ENCODE measurements at regions not wholly inside any gene's neighbourhood (a gene's known extent, or its start where the extent isn't known, plus 50 kb on each side); places are given as distances from the start of the nearest gene placed in this dataset.

DNA sequence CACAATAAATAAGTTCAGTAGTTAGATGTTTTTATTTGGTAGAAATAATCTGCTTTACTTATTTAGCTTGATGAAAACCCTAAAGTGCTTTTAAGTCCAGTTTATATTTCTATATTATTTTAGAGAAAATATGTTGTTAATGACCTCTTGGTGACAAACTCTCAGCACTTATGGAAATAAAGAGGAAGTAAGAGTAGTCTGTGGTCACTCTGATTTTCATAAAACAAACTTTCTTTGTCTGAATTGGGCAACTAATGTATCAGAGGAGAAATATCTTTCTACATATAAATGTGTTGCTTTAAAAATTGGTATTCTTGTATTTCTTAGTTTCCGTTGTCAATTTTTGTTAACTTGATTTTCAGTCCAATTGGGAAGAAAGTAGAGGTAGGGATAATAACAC is 878.9 kb upstream of the SEL1L start:
- no peak for TF ChIP-seq MYC (IDR thresholded peaks at IDR 0.05; ENCODE audit: low read depth, low read length)
- TF ChIP-seq, protein P1, sequence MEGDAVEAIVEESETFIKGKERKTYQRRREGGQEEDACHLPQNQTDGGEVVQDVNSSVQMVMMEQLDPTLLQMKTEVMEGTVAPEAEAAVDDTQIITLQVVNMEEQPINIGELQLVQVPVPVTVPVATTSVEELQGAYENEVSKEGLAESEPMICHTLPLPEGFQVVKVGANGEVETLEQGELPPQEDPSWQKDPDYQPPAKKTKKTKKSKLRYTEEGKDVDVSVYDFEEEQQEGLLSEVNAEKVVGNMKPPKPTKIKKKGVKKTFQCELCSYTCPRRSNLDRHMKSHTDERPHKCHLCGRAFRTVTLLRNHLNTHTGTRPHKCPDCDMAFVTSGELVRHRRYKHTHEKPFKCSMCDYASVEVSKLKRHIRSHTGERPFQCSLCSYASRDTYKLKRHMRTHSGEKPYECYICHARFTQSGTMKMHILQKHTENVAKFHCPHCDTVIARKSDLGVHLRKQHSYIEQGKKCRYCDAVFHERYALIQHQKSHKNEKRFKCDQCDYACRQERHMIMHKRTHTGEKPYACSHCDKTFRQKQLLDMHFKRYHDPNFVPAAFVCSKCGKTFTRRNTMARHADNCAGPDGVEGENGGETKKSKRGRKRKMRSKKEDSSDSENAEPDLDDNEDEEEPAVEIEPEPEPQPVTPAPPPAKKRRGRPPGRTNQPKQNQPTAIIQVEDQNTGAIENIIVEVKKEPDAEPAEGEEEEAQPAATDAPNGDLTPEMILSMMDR (IDR thresholded peaks at IDR 0.05; ENCODE audit: low read depth, low read length) = no peak
- TF ChIP-seq POLR2A (IDR thresholded peaks at IDR 0.05; ENCODE audit: extremely low read depth, insufficient read length) = no peak
- TF ChIP-seq, protein P2, sequence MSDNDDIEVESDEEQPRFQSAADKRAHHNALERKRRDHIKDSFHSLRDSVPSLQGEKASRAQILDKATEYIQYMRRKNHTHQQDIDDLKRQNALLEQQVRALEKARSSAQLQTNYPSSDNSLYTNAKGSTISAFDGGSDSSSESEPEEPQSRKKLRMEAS (IDR thresholded peaks at IDR 0.05; ENCODE audit: low read depth, low read length) = no peak

Data from NB4 (cell line).